ENCODE measurements at regions not wholly inside any gene's neighbourhood (a gene's known extent, or its start where the extent isn't known, plus 50 kb on each side); places are given as distances from the start of the nearest gene placed in this dataset.

GRCh38 chrX:118228041-118228440 is 111.4 kb upstream of the KLHL13 start:
- TF ChIP-seq POU2F2 (IDR thresholded peaks at IDR 0.05; ENCODE audit: low read depth, low read length) (no peak), POLR2A (IDR thresholded peaks at IDR 0.05; ENCODE audit: low read depth, low read length) (no peak), PAX5 (IDR thresholded peaks at IDR 0.05; ENCODE audit: insufficient read depth, low read length, severe bottlenecking) (no peak)
